GM12878 (cell line): ENCODE measurements at regions not wholly inside any gene's neighbourhood (a gene's known extent, or its start where the extent isn't known, plus 50 kb on each side); places are given as distances from the start of the nearest gene placed in this dataset.

ENCODE experiments used
- CHD2 ChIP-seq: IDR thresholded peaks from 2 replicates; pipeline ENCODE4 v1.6.1; 2011; ENCODE audit warnings: low read depth, low read length, improper control_type of control experiment, borderline replicate concordance
- EZH2 ChIP-seq: IDR thresholded peaks from 2 replicates; pipeline ENCODE4 v1.6.1; 2012; ENCODE audit warnings: low read depth, mild to moderate bottlenecking, control low read depth, inconsistent platforms, low read length, borderline replicate concordance; ENCODE audit not compliant: control insufficient read depth
- FOS ChIP-seq: IDR thresholded peaks from 3 replicates; pipeline ENCODE4 v1.6.1; 2011; ENCODE audit warnings: borderline replicate concordance; ENCODE audit not compliant: insufficient read length; ENCODE audit errors: extremely low read depth
- IKZF2 ChIP-seq, 2 experiments: fragments of 450-650 bp; IDR thresholded peaks; 2 replicates each; pipeline ENCODE4 v1.6.1; 2017; ENCODE audit warnings: mild to moderate bottlenecking in 2 of 2, moderate library complexity in 2 of 2
- KAT2A ChIP-seq: conservative IDR thresholded peaks from 2 replicates; pipeline ENCODE4 v1.6.1; 2011; ENCODE audit warnings: low read depth, low read length; ENCODE audit not compliant: control insufficient read depth
- MTA3 ChIP-seq: IDR thresholded peaks from 2 replicates; pipeline ENCODE4 v1.6.1; 2012; ENCODE audit warnings: low read length, inconsistent platforms, borderline replicate concordance
- POLR2A ChIP-seq: IDR thresholded peaks from 2 replicates; pipeline ENCODE4 v1.6.1; 2011; ENCODE audit warnings: low read depth, mild to moderate bottlenecking, low read length
- POLR2AphosphoS5 ChIP-seq: IDR thresholded peaks from 2 replicates; pipeline ENCODE4 v1.6.1; 2011; ENCODE audit warnings: mild to moderate bottlenecking, low read length, inconsistent platforms
- RCOR1 ChIP-seq: conservative IDR thresholded peaks from 2 replicates; pipeline ENCODE4 v1.6.1; 2012; ENCODE audit warnings: low read depth, low read length, improper control_type of control experiment
- ZSCAN29 ChIP-seq: fragments of 450-650 bp; IDR thresholded peaks from 2 replicates; pipeline ENCODE4 v1.6.1; 2017; ENCODE audit warnings: mild to moderate bottlenecking, moderate library complexity
- TF ChIP-seq, protein P1 (sequence below): IDR thresholded peaks from 2 replicates; pipeline ENCODE4 v1.6.1; 2011; ENCODE audit warnings: mild to moderate bottlenecking, low read depth, low read length, moderate library complexity; ENCODE audit not compliant: insufficient replicate concordance
- TF ChIP-seq, protein P2 (sequence below), 3 experiments: IDR thresholded peaks in 2 of 3; conservative IDR thresholded peaks in 1 of 3; 2 replicates each; pipeline ENCODE4 v1.5.1; 2011; ENCODE audit warnings: low read depth in 3 of 3, low read length in 3 of 3, mild to moderate bottlenecking in 3 of 3, control low read depth in 2 of 3, moderate library complexity in 2 of 3, inconsistent platforms in 1 of 3, mixed read lengths in 1 of 3; ENCODE audit not compliant: control insufficient read depth in 2 of 3, insufficient read depth in 1 of 3; ENCODE audit errors: extremely low read depth in 1 of 3
- TF ChIP-seq, protein P3 (sequence below): fragments of 450-650 bp; conservative IDR thresholded peaks from 2 replicates; pipeline ENCODE4 v1.6.1; 2017; ENCODE audit warnings: mild to moderate bottlenecking, moderate library complexity
- TF ChIP-seq, protein P4 (sequence below): fragments of 450-650 bp; IDR thresholded peaks from 2 replicates; pipeline ENCODE4 v1.6.1; 2016; ENCODE audit warnings: mild to moderate bottlenecking

DNA sequence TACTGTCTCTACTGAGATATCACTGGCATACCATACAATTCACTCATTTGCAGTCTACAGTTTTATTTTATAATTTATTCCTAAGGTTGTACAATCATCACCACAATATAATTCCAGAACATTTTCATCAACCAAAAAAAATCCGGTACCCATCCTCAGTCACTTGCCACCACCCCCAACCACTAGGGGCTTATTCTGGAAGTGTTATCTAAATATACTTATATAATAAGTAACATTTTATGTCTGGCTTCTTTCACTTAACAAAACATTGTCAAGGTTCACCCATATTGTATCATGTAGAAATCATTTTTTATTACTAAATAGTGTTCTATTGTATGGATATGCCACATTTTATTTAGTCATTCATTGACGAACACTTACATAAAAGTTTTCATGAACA lies 440.8 kb downstream of the RNF144A start:
- TF ChIP-seq EZH2 (no peak), POLR2A (no peak), ZSCAN29 (no peak), KAT2A (no peak), MTA3 (no peak), POLR2AphosphoS5 (no peak), FOS (no peak), IKZF2 (IDR thresholded peaks at IDR 0.05) (no peak), CHD2 (no peak), RCOR1 (no peak)
- TF ChIP-seq, protein P1, sequence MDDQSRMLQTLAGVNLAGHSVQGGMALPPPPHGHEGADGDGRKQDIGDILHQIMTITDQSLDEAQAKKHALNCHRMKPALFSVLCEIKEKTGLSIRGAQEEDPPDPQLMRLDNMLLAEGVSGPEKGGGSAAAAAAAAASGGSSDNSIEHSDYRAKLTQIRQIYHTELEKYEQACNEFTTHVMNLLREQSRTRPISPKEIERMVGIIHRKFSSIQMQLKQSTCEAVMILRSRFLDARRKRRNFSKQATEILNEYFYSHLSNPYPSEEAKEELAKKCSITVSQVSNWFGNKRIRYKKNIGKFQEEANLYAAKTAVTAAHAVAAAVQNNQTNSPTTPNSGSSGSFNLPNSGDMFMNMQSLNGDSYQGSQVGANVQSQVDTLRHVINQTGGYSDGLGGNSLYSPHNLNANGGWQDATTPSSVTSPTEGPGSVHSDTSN = no peak
- TF ChIP-seq, protein P2, sequence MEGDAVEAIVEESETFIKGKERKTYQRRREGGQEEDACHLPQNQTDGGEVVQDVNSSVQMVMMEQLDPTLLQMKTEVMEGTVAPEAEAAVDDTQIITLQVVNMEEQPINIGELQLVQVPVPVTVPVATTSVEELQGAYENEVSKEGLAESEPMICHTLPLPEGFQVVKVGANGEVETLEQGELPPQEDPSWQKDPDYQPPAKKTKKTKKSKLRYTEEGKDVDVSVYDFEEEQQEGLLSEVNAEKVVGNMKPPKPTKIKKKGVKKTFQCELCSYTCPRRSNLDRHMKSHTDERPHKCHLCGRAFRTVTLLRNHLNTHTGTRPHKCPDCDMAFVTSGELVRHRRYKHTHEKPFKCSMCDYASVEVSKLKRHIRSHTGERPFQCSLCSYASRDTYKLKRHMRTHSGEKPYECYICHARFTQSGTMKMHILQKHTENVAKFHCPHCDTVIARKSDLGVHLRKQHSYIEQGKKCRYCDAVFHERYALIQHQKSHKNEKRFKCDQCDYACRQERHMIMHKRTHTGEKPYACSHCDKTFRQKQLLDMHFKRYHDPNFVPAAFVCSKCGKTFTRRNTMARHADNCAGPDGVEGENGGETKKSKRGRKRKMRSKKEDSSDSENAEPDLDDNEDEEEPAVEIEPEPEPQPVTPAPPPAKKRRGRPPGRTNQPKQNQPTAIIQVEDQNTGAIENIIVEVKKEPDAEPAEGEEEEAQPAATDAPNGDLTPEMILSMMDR (IDR thresholded peaks at IDR 0.05 in 2 of 3, conservative IDR thresholded peaks at IDR 0.05 in 1 of 3; ENCODE audit: control insufficient read depth in 2 of 3, extremely low read depth in 1 of 3, insufficient read depth in 1 of 3, low read depth in 3 of 3, low read length in 3 of 3) = no peak
- TF ChIP-seq, protein P3, sequence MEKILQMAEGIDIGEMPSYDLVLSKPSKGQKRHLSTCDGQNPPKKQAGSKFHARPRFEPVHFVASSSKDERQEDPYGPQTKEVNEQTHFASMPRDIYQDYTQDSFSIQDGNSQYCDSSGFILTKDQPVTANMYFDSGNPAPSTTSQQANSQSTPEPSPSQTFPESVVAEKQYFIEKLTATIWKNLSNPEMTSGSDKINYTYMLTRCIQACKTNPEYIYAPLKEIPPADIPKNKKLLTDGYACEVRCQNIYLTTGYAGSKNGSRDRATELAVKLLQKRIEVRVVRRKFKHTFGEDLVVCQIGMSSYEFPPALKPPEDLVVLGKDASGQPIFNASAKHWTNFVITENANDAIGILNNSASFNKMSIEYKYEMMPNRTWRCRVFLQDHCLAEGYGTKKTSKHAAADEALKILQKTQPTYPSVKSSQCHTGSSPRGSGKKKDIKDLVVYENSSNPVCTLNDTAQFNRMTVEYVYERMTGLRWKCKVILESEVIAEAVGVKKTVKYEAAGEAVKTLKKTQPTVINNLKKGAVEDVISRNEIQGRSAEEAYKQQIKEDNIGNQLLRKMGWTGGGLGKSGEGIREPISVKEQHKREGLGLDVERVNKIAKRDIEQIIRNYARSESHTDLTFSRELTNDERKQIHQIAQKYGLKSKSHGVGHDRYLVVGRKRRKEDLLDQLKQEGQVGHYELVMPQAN = no peak
- TF ChIP-seq, protein P4, sequence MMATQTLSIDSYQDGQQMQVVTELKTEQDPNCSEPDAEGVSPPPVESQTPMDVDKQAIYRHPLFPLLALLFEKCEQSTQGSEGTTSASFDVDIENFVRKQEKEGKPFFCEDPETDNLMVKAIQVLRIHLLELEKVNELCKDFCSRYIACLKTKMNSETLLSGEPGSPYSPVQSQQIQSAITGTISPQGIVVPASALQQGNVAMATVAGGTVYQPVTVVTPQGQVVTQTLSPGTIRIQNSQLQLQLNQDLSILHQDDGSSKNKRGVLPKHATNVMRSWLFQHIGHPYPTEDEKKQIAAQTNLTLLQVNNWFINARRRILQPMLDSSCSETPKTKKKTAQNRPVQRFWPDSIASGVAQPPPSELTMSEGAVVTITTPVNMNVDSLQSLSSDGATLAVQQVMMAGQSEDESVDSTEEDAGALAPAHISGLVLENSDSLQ = no peak
